ENCODE measurements at regions not wholly inside any gene's neighbourhood (a gene's known extent, or its start where the extent isn't known, plus 50 kb on each side); places are given as distances from the start of the nearest gene placed in this dataset.

- no peak for TF ChIP-seq CTCF (conservative IDR thresholded peaks at IDR 0.05)
- no peak for TF ChIP-seq EZH2 (IDR thresholded peaks at IDR 0.05; ENCODE audit: low read depth)
Measured at GRCh38 chr17:54694287-54694887, 206.3 kb upstream of the TOM1L1 start.
